Activated CD4-positive, alpha-beta T cell treated with anti-CD3 and anti-CD28 coated beads, Interleukin-2, amount 10 ng/mL, durations not matched to agents 7 days and 5 days (primary cell): ENCODE measurements at regions not wholly inside any gene's neighbourhood (a gene's known extent, or its start where the extent isn't known, plus 50 kb on each side); places are given as distances from the start of the nearest gene placed in this dataset.

ENCODE experiments used
- CTCF ChIA-PET: fragments of 350-600 bp; sonication (Branson Sonifier 250); formaldehyde crosslinking; loops from one replicate; lab custom pipeline; 2021; ENCODE audit warnings: antibody characterized with exemption; lab: Charles Lee
- POLR2A ChIA-PET: fragments of 350-600 bp; sonication (Branson Sonifier 250); formaldehyde crosslinking; loops from one replicate; lab custom pipeline; 2021; ENCODE audit warnings: antibody characterized with exemption; lab: Charles Lee
- DNase-seq: peaks from one replicate; pipeline ENCODE4 v3.0.0-alpha.2; 2020
- H3K27ac Mint-ChIP-seq: one replicate; pipeline ENCODE4 v1.8.0; 2021; ENCODE audit warnings: mild to moderate bottlenecking, moderate library complexity, mixed read lengths
- H3K27me3 Mint-ChIP-seq: one replicate; pipeline ENCODE4 v1.8.0; 2021; ENCODE audit warnings: mixed read lengths
- H3K36me3 Mint-ChIP-seq: one replicate; pipeline ENCODE4 v1.8.0; 2021; ENCODE audit warnings: low read depth, mixed read lengths
- H3K4me1 Mint-ChIP-seq: one replicate; pipeline ENCODE4 v1.8.0; 2021; ENCODE audit warnings: mixed read lengths
- H3K4me3 Mint-ChIP-seq: one replicate; pipeline ENCODE4 v1.8.0; 2021; ENCODE audit warnings: mild to moderate bottlenecking, moderate library complexity, mixed read lengths
- H3K9me3 Mint-ChIP-seq: one replicate; pipeline ENCODE4 v1.8.0; 2021; ENCODE audit warnings: mixed read lengths

- Mint-ChIP-seq H3K27me3 (no peaks in the 10 kb centered on the region), H3K4me1 (peaks cover 3% of the 10 kb centered on the region), H3K36me3 (peaks cover 2% of the 10 kb centered on the region), H3K27ac (no peak overlapping the region), H3K4me3 (no peak overlapping the region), H3K9me3 (no peaks in the 10 kb centered on the region)
- ChIA-PET CTCF (no interaction called here), POLR2A (no interaction called here)
- DNase-seq = no peak
Measured at GRCh38 chr2:40043641-40044040, 264.6 kb upstream of the THUMPD2 start.

GRCh38 chr2:40043191-40043590 lies 264.1 kb upstream of the THUMPD2 start:
- Mint-ChIP-seq H3K4me3 (no peak overlapping the region), H3K4me1 (peaks cover 3% of the 10 kb centered on the region), H3K27ac (no peak overlapping the region), H3K27me3 (no peaks in the 10 kb centered on the region), H3K9me3 (no peaks in the 10 kb centered on the region), H3K36me3 (peaks cover 2% of the 10 kb centered on the region)
- no peak for DNase-seq
- ChIA-PET POLR2A (no interaction called here), CTCF (no interaction called here)

- CTCF ChIA-PET = no interaction called here
- peaks cover 3% of the 10 kb centered on the region for H3K4me1 Mint-ChIP-seq
- no peak for DNase-seq
- no peak overlapping the region for H3K4me3 Mint-ChIP-seq
- H3K36me3 Mint-ChIP-seq = peaks cover 2% of the 10 kb centered on the region
- no peaks in the 10 kb centered on the region for H3K27me3 Mint-ChIP-seq
- H3K27ac Mint-ChIP-seq = no peak overlapping the region
- POLR2A ChIA-PET = no interaction called here
- no peaks in the 10 kb centered on the region for H3K9me3 Mint-ChIP-seq
Measured at GRCh38 chr2:40041422-40042382, 262.6 kb upstream of the THUMPD2 start.

GRCh38 chr2:40039549-40039948 lies 260.5 kb upstream of the THUMPD2 start:
- Mint-ChIP-seq H3K27me3 (no peaks in the 10 kb centered on the region), H3K4me3 (no peak overlapping the region), H3K4me1 (peaks cover 3% of the 10 kb centered on the region), H3K36me3 (no peaks in the 10 kb centered on the region), H3K9me3 (peaks cover under 1% of the 10 kb centered on the region), H3K27ac (no peak overlapping the region)
- ChIA-PET CTCF (interaction anchor here (1.4 kb wide), 1 partner anchor 19 kb away, joined by 4 read pairs; no protein-coding TSS in a partner anchor), POLR2A (no interaction called here)
- no peak for DNase-seq

GRCh38 chr2:40038646-40039045 lies 259.6 kb upstream of the THUMPD2 start:
- POLR2A ChIA-PET = no interaction called here
- H3K4me3 Mint-ChIP-seq = no peak overlapping the region
- no peak for DNase-seq
- CTCF ChIA-PET = no interaction called here
- no peaks in the 10 kb centered on the region for H3K27me3 Mint-ChIP-seq
- no peaks in the 10 kb centered on the region for H3K36me3 Mint-ChIP-seq
- no peak overlapping the region for H3K27ac Mint-ChIP-seq
- peaks cover 3% of the 10 kb centered on the region for H3K4me1 Mint-ChIP-seq
- H3K9me3 Mint-ChIP-seq = peaks cover 8% of the 10 kb centered on the region

GRCh38 chr2:40037303-40037702 lies 258.2 kb upstream of the THUMPD2 start:
- Mint-ChIP-seq H3K9me3 (peaks cover 17% of the 10 kb centered on the region), H3K27ac (no peak overlapping the region), H3K27me3 (no peaks in the 10 kb centered on the region), H3K4me3 (no peak overlapping the region), H3K36me3 (no peaks in the 10 kb centered on the region), H3K4me1 (peaks cover 10% of the 10 kb centered on the region)
- no peak for DNase-seq
- ChIA-PET POLR2A (no interaction called here), CTCF (no interaction called here)

GRCh38 chr2:40036241-40036640 lies 257.2 kb upstream of the THUMPD2 start:
- no peak overlapping the region for H3K27ac Mint-ChIP-seq
- no peaks in the 10 kb centered on the region for H3K36me3 Mint-ChIP-seq
- peaks cover 13% of the 10 kb centered on the region for H3K4me1 Mint-ChIP-seq
- ChIA-PET POLR2A (no interaction called here), CTCF (interaction anchor here (1.0 kb wide), 1 partner anchor 12 kb away, joined by 3 read pairs; no protein-coding TSS in a partner anchor)
- DNase-seq = no peak
- H3K4me3 Mint-ChIP-seq = no peak overlapping the region
- no peaks in the 10 kb centered on the region for H3K27me3 Mint-ChIP-seq
- H3K9me3 Mint-ChIP-seq = peaks cover 19% of the 10 kb centered on the region

- no peak overlapping the region for H3K4me3 Mint-ChIP-seq
- DNase-seq = no peak
- no peaks in the 10 kb centered on the region for H3K36me3 Mint-ChIP-seq
- ChIA-PET POLR2A (no interaction called here), CTCF (no interaction called here)
- H3K4me1 Mint-ChIP-seq = peaks cover 13% of the 10 kb centered on the region
- H3K27ac Mint-ChIP-seq = no peak overlapping the region
- H3K9me3 Mint-ChIP-seq = peaks cover 19% of the 10 kb centered on the region
- no peaks in the 10 kb centered on the region for H3K27me3 Mint-ChIP-seq
Measured at GRCh38 chr2:40034801-40035200, 255.7 kb upstream of the THUMPD2 start.

- H3K36me3 Mint-ChIP-seq = no peaks in the 10 kb centered on the region
- no peak overlapping the region for H3K27ac Mint-ChIP-seq
- peaks cover 19% of the 10 kb centered on the region for H3K9me3 Mint-ChIP-seq
- no peaks in the 10 kb centered on the region for H3K27me3 Mint-ChIP-seq
- peaks cover 10% of the 10 kb centered on the region for H3K4me1 Mint-ChIP-seq
- no peak overlapping the region for H3K4me3 Mint-ChIP-seq
- DNase-seq = no peak
- POLR2A ChIA-PET = no interaction called here
- CTCF ChIA-PET = no interaction called here
Measured at GRCh38 chr2:40034198-40034597, 255.1 kb upstream of the THUMPD2 start.

- Mint-ChIP-seq H3K9me3 (peaks cover 19% of the 10 kb centered on the region), H3K27me3 (peaks cover 2% of the 10 kb centered on the region), H3K27ac (no peak overlapping the region), H3K36me3 (no peaks in the 10 kb centered on the region), H3K4me1 (peaks cover 10% of the 10 kb centered on the region), H3K4me3 (no peak overlapping the region)
- no peak for DNase-seq
- ChIA-PET CTCF (interaction anchor here (1.3 kb wide), 1 partner anchor 12 kb away, joined by 4 read pairs; no protein-coding TSS in a partner anchor), POLR2A (no interaction called here)
Measured at GRCh38 chr2:40033781-40034180, 254.7 kb upstream of the THUMPD2 start.

- H3K27ac Mint-ChIP-seq = no peak overlapping the region
- no peak for DNase-seq
- H3K9me3 Mint-ChIP-seq = peaks cover 19% of the 10 kb centered on the region
- no peaks in the 10 kb centered on the region for H3K36me3 Mint-ChIP-seq
- peaks cover 10% of the 10 kb centered on the region for H3K4me1 Mint-ChIP-seq
- ChIA-PET POLR2A (no interaction called here), CTCF (interaction anchor here (1.3 kb wide), 1 partner anchor 13 kb away, joined by 4 read pairs; no protein-coding TSS in a partner anchor)
- no peak overlapping the region for H3K4me3 Mint-ChIP-seq
- H3K27me3 Mint-ChIP-seq = peaks cover 2% of the 10 kb centered on the region
Measured at GRCh38 chr2:40032650-40033319, 253.7 kb upstream of the THUMPD2 start.

- DNase-seq = no peak
- Mint-ChIP-seq H3K27me3 (peaks cover 2% of the 10 kb centered on the region), H3K4me3 (no peak overlapping the region), H3K27ac (no peak overlapping the region), H3K36me3 (no peaks in the 10 kb centered on the region), H3K9me3 (peaks cover 19% of the 10 kb centered on the region), H3K4me1 (peaks cover 10% of the 10 kb centered on the region)
- CTCF ChIA-PET = no interaction called here
- POLR2A ChIA-PET = no interaction called here
Measured at GRCh38 chr2:40030456-40030975, 251.5 kb upstream of the THUMPD2 start.
